B cell (primary cell): ENCODE measurements at regions not wholly inside any gene's neighbourhood (a gene's known extent, or its start where the extent isn't known, plus 50 kb on each side); places are given as distances from the start of the nearest gene placed in this dataset.

Experiments used
- ATAC-seq: fragments of 200-7000 bp; cut with Tn5 transposase; one replicate; pipeline ENCODE4 v1.10.0; 2021; ENCODE audit warnings: low read depth, mild to moderate bottlenecking, moderate number of reproducible peaks, moderate library complexity
- CTCF ChIA-PET: fragments of 350-600 bp; sonication (Branson Sonifier 250); formaldehyde crosslinking; loops from one replicate; lab custom pipeline; 2021; ENCODE audit warnings: antibody characterized with exemption, inconsistent platforms; lab: Charles Lee
- POLR2A ChIA-PET: fragments of 350-600 bp; sonication (Branson Sonifier 250); formaldehyde crosslinking; loops from one replicate; lab custom pipeline; 2021; ENCODE audit warnings: antibody characterized with exemption; lab: Charles Lee
- DNase-seq: peaks from one replicate; pipeline ENCODE4 v3.0.0; 2013
- H2AFZ ChIP-seq: 2 replicates; pipeline ENCODE4 v1.6.1; 2012; ENCODE audit warnings: mild to moderate bottlenecking, low read depth, low read length; ENCODE audit not compliant: insufficient read depth, poor library complexity, severe bottlenecking
- H3K27ac ChIP-seq, 2 donors: 1 replicate in 1 of 2; 2 replicates in 1 of 2; pipeline ENCODE4 v1.5.1; 2012 to 2013; ENCODE audit warnings: low read length in 2 of 2, mild to moderate bottlenecking in 2 of 2, moderate library complexity in 1 of 2
- H3K27me3 ChIP-seq, 4 experiments: fragments of 200-600 bp in 1 of 4; sonication (generic) in 1 of 4; replicated peaks in 1 of 4; 1 replicate in 2 of 4; 2 replicates in 2 of 4; pipeline versions ENCODE4 v1.6.1 to v1.7.0; 2013 to 2016; ENCODE audit warnings: low read length in 3 of 4, mild to moderate bottlenecking in 2 of 4, mixed read lengths in 1 of 4, moderate library complexity in 1 of 4; ENCODE audit not compliant: insufficient read depth in 4 of 4, control insufficient read depth in 3 of 4; ENCODE audit errors: control extremely low read depth in 1 of 4
- H3K36me3 ChIP-seq, 2 experiments: replicated peaks in 1 of 2; 1 replicate in 1 of 2; 2 replicates in 1 of 2; pipeline versions ENCODE4 v1.6.1 to v1.7.1; 2013; ENCODE audit warnings: low read length in 1 of 2; ENCODE audit not compliant: insufficient read depth in 2 of 2, control insufficient read depth in 1 of 2; ENCODE audit errors: control extremely low read depth in 1 of 2, extremely low read depth in 1 of 2
- H3K4me1 ChIP-seq, 2 donors: fragments of 200-600 bp in 1 of 2; sonication (generic) in 1 of 2; 1 replicate in 1 of 2; 2 replicates in 1 of 2; pipeline versions ENCODE4 v1.5.1 to v1.6.1; 2013 to 2017; ENCODE audit warnings: low read length in 2 of 2; ENCODE audit not compliant: control insufficient read depth in 2 of 2, insufficient read depth in 2 of 2
- H3K4me2 ChIP-seq: replicated peaks from 2 replicates; pipeline ENCODE3; 2012; ENCODE audit warnings: mild to moderate bottlenecking, low read depth, low read length; ENCODE audit not compliant: poor library complexity, severe bottlenecking
- H3K4me3 ChIP-seq, 5 experiments: fragments of 200-600 bp in 1 of 5; sonication (generic) in 1 of 5; 1 replicate in 3 of 5; 2 replicates in 2 of 5; pipeline versions ENCODE4 v1.5.1 to v1.7.0; 2011 to 2016; ENCODE audit warnings: low read length in 4 of 5, mild to moderate bottlenecking in 4 of 5, low read depth in 2 of 5, control low read depth in 1 of 5, moderate library complexity in 1 of 5; ENCODE audit not compliant: insufficient read depth in 1 of 5; ENCODE audit errors: control extremely low read depth in 1 of 5, extremely low read depth in 1 of 5
- H3K79me2 ChIP-seq: fragments of 200-600 bp; sonication (generic); one replicate; pipeline ENCODE4 v1.6.0; 2016; ENCODE audit warnings: low read length; ENCODE audit not compliant: control insufficient read depth, insufficient read depth
- H3K9ac ChIP-seq: fragments of 200-600 bp; sonication (generic); 2 replicates; pipeline ENCODE4 v1.6.1; 2017; ENCODE audit warnings: mild to moderate bottlenecking, low read length, moderate library complexity
- H3K9me3 ChIP-seq, 3 donors: one replicate each; pipeline versions ENCODE4 v1.6.1 to v1.7.1; 2013; ENCODE audit warnings: low read length in 2 of 3; ENCODE audit not compliant: control insufficient read depth in 2 of 3, insufficient read depth in 1 of 3; ENCODE audit errors: control extremely low read depth in 1 of 3
- H4K20me1 ChIP-seq: 2 replicates; pipeline ENCODE4 v1.6.0; 2012; ENCODE audit warnings: mild to moderate bottlenecking, low read length; ENCODE audit not compliant: insufficient read depth, control insufficient read depth, poor library complexity, severe bottlenecking
- H3K27ac Mint-ChIP-seq: one replicate; pipeline ENCODE4 v1.8.0; 2021; ENCODE audit warnings: mixed read lengths
- H3K27me3 Mint-ChIP-seq: one replicate; pipeline ENCODE4 v1.8.0; 2021; ENCODE audit warnings: mixed read lengths
- H3K4me1 Mint-ChIP-seq: one replicate; pipeline ENCODE4 v1.8.0; 2021; ENCODE audit warnings: mixed read lengths
- H3K4me3 Mint-ChIP-seq: one replicate; pipeline ENCODE4 v1.8.0; 2021; ENCODE audit warnings: mixed read lengths
- H3K9me3 Mint-ChIP-seq: one replicate; pipeline ENCODE4 v1.8.0; 2022; ENCODE audit warnings: mixed read lengths; ENCODE audit not compliant: insufficient read depth
- EZH2 ChIP-seq: IDR thresholded peaks from 2 replicates; pipeline ENCODE4 v1.6.1; 2012; ENCODE audit warnings: borderline replicate concordance, low read depth, mild to moderate bottlenecking, moderate library complexity, low read length; ENCODE audit not compliant: insufficient read depth, poor library complexity, severe bottlenecking
- WGBS: methylation state at CpG from one replicate; pipeline ENCODE4 v1.1.5; 2013; ENCODE audit warnings: missing lambda C conversion rate; ENCODE audit not compliant: insufficient coverage; 5-methylcytosine and 5-hydroxymethylcytosine counted together
- intact Hi-C: fragments of 100-400 bp; cut with micrococcal nuclease; formaldehyde crosslinking; loops from one replicate; pipeline ENCODE4 v1.10.0; 2022
- TF ChIP-seq, protein P1 (sequence below): fragments of 200-600 bp; IDR thresholded peaks from one replicate; pipeline ENCODE4 v1.8.0; 2022; ENCODE audit warnings: antibody characterized with exemption, mild to moderate bottlenecking

DNA sequence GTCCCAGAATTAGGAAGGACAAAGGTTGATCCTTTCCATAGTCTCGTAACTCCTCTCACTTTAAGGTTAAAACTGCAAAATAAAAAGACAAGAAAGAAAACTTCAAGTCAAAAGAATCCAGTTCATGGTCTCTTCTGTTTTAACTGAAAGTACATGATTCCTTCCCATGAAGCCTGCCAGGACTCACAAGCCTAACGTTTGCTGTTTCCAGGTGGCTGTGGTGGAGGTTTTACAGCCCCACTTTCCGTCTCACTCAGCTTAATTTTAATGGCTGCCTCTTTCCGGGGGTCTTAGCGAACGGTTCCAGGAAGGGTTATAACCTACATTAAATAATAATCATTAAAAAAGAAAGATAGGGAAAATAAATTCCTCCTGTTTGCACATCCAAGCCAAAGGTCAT, 136.8 kb upstream of the SPAG17 start:
- H3K27me3 ChIP-seq: no peaks in the 10 kb centered on the region
- WGBS: no CpG with 5 or more reads among the region's 6 CpGs
- H2AFZ ChIP-seq: no peak overlapping the region
- Mint-ChIP-seq H3K4me3 (no peak overlapping the region), H3K9me3 (no peaks in the 10 kb centered on the region), H3K27me3 (peaks cover 6% of the 10 kb centered on the region), H3K27ac (no peak overlapping the region), H3K4me1 (no peaks in the 10 kb centered on the region)
- POLR2A ChIA-PET: no interaction called here
- no peaks in the 10 kb centered on the region for H4K20me1 ChIP-seq
- H3K9ac ChIP-seq: no peak overlapping the region
- H3K36me3 ChIP-seq: no peaks in the 10 kb centered on the region
- CTCF ChIA-PET: no interaction called here
- H3K4me3 ChIP-seq: no peak overlapping the region
- DNase-seq (no peak), ATAC-seq (no peak)
- no peaks in the 10 kb centered on the region for H3K9me3 ChIP-seq
- intact Hi-C loops: no loop called here
- TF ChIP-seq, protein P1, sequence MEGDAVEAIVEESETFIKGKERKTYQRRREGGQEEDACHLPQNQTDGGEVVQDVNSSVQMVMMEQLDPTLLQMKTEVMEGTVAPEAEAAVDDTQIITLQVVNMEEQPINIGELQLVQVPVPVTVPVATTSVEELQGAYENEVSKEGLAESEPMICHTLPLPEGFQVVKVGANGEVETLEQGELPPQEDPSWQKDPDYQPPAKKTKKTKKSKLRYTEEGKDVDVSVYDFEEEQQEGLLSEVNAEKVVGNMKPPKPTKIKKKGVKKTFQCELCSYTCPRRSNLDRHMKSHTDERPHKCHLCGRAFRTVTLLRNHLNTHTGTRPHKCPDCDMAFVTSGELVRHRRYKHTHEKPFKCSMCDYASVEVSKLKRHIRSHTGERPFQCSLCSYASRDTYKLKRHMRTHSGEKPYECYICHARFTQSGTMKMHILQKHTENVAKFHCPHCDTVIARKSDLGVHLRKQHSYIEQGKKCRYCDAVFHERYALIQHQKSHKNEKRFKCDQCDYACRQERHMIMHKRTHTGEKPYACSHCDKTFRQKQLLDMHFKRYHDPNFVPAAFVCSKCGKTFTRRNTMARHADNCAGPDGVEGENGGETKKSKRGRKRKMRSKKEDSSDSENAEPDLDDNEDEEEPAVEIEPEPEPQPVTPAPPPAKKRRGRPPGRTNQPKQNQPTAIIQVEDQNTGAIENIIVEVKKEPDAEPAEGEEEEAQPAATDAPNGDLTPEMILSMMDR: no peak
- no peak for TF ChIP-seq EZH2
- no peaks in the 10 kb centered on the region for H3K4me1 ChIP-seq
- no peak overlapping the region for H3K4me2 ChIP-seq
- H3K79me2 ChIP-seq: no peaks in the 10 kb centered on the region
- no peak overlapping the region for H3K27ac ChIP-seq

DNA sequence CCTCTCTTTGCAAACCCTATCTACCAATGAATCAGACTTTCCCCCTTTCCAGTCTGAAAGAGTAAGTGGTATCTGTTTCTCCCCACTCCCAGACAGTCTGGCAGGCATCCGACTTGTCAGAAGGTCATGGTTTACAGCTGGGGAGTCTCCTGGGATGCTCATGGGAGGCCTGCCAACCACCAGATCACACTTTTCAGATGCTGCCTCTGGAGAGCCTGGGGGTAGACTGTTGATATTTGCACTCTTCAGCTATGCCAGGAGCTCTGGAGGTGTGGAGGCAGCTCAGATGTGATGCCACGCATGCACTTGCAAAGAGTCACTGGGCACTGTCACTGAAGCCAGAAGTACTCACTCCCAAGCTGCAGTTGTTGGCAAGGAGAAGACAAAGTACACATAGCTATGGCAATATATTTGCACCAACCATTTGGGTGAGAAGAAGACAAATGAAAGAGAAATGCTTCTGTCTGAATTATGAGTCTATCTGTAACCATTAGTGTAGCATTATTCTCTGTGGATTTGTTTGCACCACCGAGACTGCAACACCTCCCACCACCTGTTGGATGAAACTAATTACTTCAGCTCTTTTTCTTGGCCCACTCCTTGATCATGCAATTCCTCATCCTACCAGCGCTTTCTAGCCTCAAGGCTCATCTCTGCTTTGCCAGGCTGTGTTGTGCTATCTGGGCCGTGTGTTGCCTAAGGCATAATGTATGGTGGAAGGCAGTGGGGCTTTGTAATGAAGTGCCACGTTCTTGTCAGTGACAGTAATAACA, 133.0 kb upstream of the SPAG17 start:
- H3K27ac Mint-ChIP-seq: no peak overlapping the region

More for the DNA sequence above, 133.0 kb upstream of the SPAG17 start:
- Histone ChIP-seq H3K27ac (no peak overlapping the region), H3K9ac (no peak overlapping the region), H3K36me3 (no peaks in the 10 kb centered on the region), H3K4me3 (no peak overlapping the region), H3K27me3 (no peaks in the 10 kb centered on the region), H3K4me2 (no peak overlapping the region), H4K20me1 (no peaks in the 10 kb centered on the region), H2AFZ (no peak overlapping the region), H3K9me3 (no peaks in the 10 kb centered on the region), H3K79me2 (no peaks in the 10 kb centered on the region), H3K4me1 (no peaks in the 10 kb centered on the region)
- Mint-ChIP-seq H3K4me3 (no peak overlapping the region), H3K4me1 (no peaks in the 10 kb centered on the region), H3K27me3 (peaks cover 6% of the 10 kb centered on the region), H3K9me3 (no peaks in the 10 kb centered on the region)
- 94% methylated on average over 3 of the region's 6 CpGs for WGBS
- ChIA-PET POLR2A (no interaction called here), CTCF (no interaction called here)
- intact Hi-C loops: no loop called here
- no peak for TF ChIP-seq EZH2
- TF ChIP-seq, protein P1: no peak
- DNase-seq: no peak
- ATAC-seq: no peak
